MM.1S (cell line): ENCODE measurements at regions not wholly inside any gene's neighbourhood (a gene's known extent, or its start where the extent isn't known, plus 50 kb on each side); places are given as distances from the start of the nearest gene placed in this dataset.

Source experiments
- EZH2phosphoT487 ChIP-seq: fragments of 300-600 bp; sonication (generic); IDR thresholded peaks from 2 replicates; pipeline ENCODE4 v1.6.1; 2018; ENCODE audit warnings: antibody characterized with exemption, low read length
- TF ChIP-seq, protein P1 (sequence below): fragments of 300-600 bp; sonication (generic); IDR thresholded peaks from 2 replicates; pipeline ENCODE4 v1.5.1; 2016; ENCODE audit warnings: antibody characterized with exemption, low read length, mixed read lengths

DNA sequence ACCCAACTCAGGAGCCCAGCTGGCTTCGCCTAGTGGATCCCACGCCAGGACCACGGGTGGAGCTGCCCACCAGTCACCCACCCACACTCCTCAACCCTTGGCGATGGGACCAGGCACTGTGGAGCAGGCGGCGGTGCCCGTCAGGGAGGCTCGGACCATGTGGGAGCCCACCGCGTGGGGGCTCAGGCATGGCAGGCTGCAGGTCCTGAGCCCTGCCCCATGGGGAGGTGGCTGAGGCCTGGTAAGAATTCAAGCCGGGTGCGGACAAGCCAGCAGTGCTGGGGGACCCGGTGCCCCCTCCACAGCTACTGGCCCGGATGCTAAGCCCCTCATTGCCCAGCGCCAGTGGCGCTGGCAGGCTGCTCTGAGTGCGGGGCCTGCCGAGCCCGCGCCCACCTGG is 123.1 kb upstream of the LGSN start:
- TF ChIP-seq, protein P1, sequence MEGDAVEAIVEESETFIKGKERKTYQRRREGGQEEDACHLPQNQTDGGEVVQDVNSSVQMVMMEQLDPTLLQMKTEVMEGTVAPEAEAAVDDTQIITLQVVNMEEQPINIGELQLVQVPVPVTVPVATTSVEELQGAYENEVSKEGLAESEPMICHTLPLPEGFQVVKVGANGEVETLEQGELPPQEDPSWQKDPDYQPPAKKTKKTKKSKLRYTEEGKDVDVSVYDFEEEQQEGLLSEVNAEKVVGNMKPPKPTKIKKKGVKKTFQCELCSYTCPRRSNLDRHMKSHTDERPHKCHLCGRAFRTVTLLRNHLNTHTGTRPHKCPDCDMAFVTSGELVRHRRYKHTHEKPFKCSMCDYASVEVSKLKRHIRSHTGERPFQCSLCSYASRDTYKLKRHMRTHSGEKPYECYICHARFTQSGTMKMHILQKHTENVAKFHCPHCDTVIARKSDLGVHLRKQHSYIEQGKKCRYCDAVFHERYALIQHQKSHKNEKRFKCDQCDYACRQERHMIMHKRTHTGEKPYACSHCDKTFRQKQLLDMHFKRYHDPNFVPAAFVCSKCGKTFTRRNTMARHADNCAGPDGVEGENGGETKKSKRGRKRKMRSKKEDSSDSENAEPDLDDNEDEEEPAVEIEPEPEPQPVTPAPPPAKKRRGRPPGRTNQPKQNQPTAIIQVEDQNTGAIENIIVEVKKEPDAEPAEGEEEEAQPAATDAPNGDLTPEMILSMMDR = no peak
- TF ChIP-seq EZH2phosphoT487 = no peak
